Lower leg skin (tissue), 4 donors: ENCODE measurements at regions not wholly inside any gene's neighbourhood (a gene's known extent, or its start where the extent isn't known, plus 50 kb on each side); places are given as distances from the start of the nearest gene placed in this dataset.
A peak's percentile ranks its signal among the peaks of the same experiment; 100 is the strongest.

Source experiments
- DNase-seq, 2 donors: peaks; one replicate each; pipeline ENCODE4 v3.0.0-alpha.2; 2019; ENCODE audit warnings: low spot score in 2 of 2
- H3K4me3 ChIP-seq: fragments of 200-600 bp; sonication (generic); 2 replicates; pipeline ENCODE4 v1.5.1; 2017; ENCODE audit warnings: mild to moderate bottlenecking, low read depth; ENCODE audit not compliant: poor library complexity, severe bottlenecking
- POLR2A ChIP-seq, 2 donors: fragments of 450-650 bp; IDR thresholded peaks; one replicate each; pipeline ENCODE4 v1.6.1; 2016 to 2017; ENCODE audit warnings: antibody characterized with exemption in 2 of 2, mild to moderate bottlenecking in 1 of 2, moderate library complexity in 1 of 2
- WGBS, 2 donors: methylation state at CpG; one replicate each; pipeline ENCODE4 v1.1.5; 2018; 5-methylcytosine and 5-hydroxymethylcytosine counted together
- intact Hi-C: fragments of 100-400 bp; cut with DNase I; formaldehyde crosslinking; loops from one replicate; pipeline ENCODE4 v1.15.0; 2023; ENCODE audit warnings: low total_unique reads
- TF ChIP-seq, protein P1 (sequence below), 3 donors: fragments of 450-650 bp; IDR thresholded peaks; one replicate each; pipeline ENCODE4 v1.5.1; 2016; ENCODE audit warnings: antibody characterized with exemption in 3 of 3, mild to moderate bottlenecking in 3 of 3, moderate library complexity in 2 of 3

DNA sequence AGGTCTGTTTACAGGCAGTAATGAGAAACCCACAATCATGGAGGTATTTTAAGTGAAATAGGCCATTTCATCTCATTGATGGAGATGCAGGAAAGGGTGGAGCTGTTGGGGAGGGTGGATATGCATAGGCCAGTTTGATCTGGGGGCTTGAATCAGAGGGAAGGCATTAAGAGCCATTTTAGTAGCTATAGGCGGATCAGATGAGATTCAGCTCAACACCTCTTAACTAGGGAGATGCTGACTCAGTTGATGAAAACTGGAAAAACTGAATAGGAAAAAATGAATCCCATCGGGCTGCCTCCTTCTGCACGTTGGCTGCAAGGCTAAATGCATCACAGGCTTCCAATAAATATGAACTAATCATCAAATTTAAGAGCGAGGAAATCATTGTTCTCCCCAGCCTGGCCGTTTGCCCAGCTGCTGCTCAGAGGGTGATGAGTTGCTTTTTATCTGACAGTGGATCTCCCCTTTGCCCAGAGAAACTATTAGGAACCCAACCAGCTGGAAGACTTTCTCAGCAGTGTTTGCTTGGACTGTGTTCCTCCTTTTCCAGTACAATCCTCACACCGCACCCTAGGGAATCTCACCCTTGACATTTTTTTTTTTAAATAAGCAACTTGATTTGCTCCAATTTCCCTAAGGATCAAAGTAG lies 149.6 kb downstream of the SOX9 start:
- intact Hi-C loops: no loop called here
- DNase-seq: peak in 1 of 2 donors; percentile 29
- TF ChIP-seq, protein P1, sequence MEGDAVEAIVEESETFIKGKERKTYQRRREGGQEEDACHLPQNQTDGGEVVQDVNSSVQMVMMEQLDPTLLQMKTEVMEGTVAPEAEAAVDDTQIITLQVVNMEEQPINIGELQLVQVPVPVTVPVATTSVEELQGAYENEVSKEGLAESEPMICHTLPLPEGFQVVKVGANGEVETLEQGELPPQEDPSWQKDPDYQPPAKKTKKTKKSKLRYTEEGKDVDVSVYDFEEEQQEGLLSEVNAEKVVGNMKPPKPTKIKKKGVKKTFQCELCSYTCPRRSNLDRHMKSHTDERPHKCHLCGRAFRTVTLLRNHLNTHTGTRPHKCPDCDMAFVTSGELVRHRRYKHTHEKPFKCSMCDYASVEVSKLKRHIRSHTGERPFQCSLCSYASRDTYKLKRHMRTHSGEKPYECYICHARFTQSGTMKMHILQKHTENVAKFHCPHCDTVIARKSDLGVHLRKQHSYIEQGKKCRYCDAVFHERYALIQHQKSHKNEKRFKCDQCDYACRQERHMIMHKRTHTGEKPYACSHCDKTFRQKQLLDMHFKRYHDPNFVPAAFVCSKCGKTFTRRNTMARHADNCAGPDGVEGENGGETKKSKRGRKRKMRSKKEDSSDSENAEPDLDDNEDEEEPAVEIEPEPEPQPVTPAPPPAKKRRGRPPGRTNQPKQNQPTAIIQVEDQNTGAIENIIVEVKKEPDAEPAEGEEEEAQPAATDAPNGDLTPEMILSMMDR (IDR thresholded peaks at IDR 0.05): no peak
- TF ChIP-seq POLR2A (IDR thresholded peaks at IDR 0.05): no peak
- no peak overlapping the region for H3K4me3 ChIP-seq
- 20 to 22% methylated on average over 6 of the region's 6 CpGs for WGBS, 2 donors

GRCh38 chr17:72271603-72272002 lies 150.8 kb downstream of the SOX9 start:
- intact Hi-C loops: no loop called here
- TF ChIP-seq, protein P1 (IDR thresholded peaks at IDR 0.05): no peak
- TF ChIP-seq POLR2A (IDR thresholded peaks at IDR 0.05): no peak
- H3K4me3 ChIP-seq: no peak overlapping the region
- 100% methylated on average over 1 of the region's 1 CpG for WGBS, 2 donors
- no peak for DNase-seq

DNA sequence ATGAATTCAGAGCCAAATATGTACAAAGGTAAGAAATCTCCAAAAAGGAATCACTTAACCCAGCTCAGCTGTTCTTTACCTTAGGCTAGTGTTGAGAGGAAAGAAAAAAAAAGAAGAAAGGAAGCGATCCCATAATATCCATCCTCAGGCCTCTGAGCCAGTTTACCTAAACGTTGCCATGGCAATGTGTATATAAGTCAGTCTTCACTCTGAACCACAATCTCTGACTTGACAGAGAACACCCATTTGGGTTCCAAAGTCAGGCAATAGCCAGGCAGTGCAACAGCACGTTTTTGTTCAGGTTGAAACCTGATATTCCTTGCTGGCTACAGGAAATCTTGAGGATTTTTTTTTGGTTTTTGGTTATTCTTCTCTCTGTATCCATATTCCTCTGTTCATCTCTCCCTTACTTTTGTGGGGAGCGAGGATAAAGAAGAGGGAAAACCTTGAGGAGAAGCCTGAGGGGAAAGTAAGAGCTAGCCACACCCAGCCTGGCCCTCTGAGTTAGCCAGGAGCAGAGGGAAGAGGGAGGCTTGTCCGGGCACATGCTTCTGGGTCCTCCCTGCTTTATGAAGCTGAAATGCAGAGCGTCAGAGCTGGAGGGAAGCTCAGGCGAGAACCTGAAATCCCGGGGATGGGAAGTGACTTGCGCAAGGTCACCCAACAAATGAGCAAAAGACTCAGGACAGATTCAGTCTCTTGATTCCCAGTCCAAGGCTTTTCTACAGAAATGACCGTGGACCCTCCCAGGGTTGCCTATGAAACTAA lies 152.7 kb downstream of the SOX9 start:
- intact Hi-C loops: no loop called here
- no peak for DNase-seq
- no peak overlapping the region for H3K4me3 ChIP-seq
- no peak for TF ChIP-seq POLR2A (IDR thresholded peaks at IDR 0.05)
- TF ChIP-seq, protein P1 (IDR thresholded peaks at IDR 0.05): no peak
- WGBS, 2 donors: 31 to 49% methylated on average over 10 of the region's 10 CpGs

- no peak for DNase-seq
- intact Hi-C loops: no loop called here
- whole genome bisulfite sequencing, 2 donors: 71 to 81% methylated on average over 2 of the region's 2 CpGs
- H3K4me3 ChIP-seq: no peak overlapping the region
- TF ChIP-seq POLR2A (IDR thresholded peaks at IDR 0.05): no peak
- TF ChIP-seq, protein P1 (IDR thresholded peaks at IDR 0.05): no peak
Observed at GRCh38 chr17:72274614-72275013, 153.8 kb downstream of the SOX9 start.

GRCh38 chr17:72280881-72281280 lies 160.1 kb downstream of the SOX9 start:
- H3K4me3 ChIP-seq: no peak overlapping the region
- intact Hi-C loops: no loop called here
- TF ChIP-seq, protein P1 (IDR thresholded peaks at IDR 0.05): no peak
- no peak for TF ChIP-seq POLR2A (IDR thresholded peaks at IDR 0.05)
- 93 to 96% methylated on average over 3 of the region's 3 CpGs for WGBS, 2 donors
- no peak for DNase-seq
